ENCODE measurements at regions not wholly inside any gene's neighbourhood (a gene's known extent, or its start where the extent isn't known, plus 50 kb on each side); places are given as distances from the start of the nearest gene placed in this dataset.

- Histone ChIP-seq H3K36me3 (no peaks in the 10 kb centered on the region), H3K4me3 (no peak overlapping the region), H3K27me3 (ENCODE audit: low read depth) (no peaks in the 10 kb centered on the region), H3K9me3 (replicated peaks) (peaks cover 15% of the 10 kb centered on the region), H3K4me1 (no peaks in the 10 kb centered on the region), H3K27ac (replicated peaks) (no peak overlapping the region)
- no peak for DNase-seq
- TF ChIP-seq CTCF (IDR thresholded peaks at IDR 0.05; ENCODE audit: borderline replicate concordance) = no peak
- intact Hi-C loops (cut with micrococcal nuclease) = no loop called here
These were observed 482.2 kb downstream of the SQOR start for GRCh38 chr15:46117071-46117470.

- Histone ChIP-seq H3K9me3 (replicated peaks) (peaks cover 46% of the 10 kb centered on the region), H3K27ac (replicated peaks) (no peak overlapping the region), H3K36me3 (no peaks in the 10 kb centered on the region), H3K27me3 (ENCODE audit: low read depth) (no peaks in the 10 kb centered on the region), H3K4me1 (no peaks in the 10 kb centered on the region), H3K4me3 (no peak overlapping the region)
- DNase-seq = no peak
- intact Hi-C loops (cut with micrococcal nuclease) = no loop called here
- TF ChIP-seq CTCF (IDR thresholded peaks at IDR 0.05; ENCODE audit: borderline replicate concordance) = no peak
These were observed 485.9 kb downstream of the SQOR start for GRCh38 chr15:46120713-46121112.

GRCh38 chr15:46121441-46121840 is 486.6 kb downstream of the SQOR start:
- intact Hi-C loops (cut with micrococcal nuclease) = no loop called here
- Histone ChIP-seq H3K4me1 (no peaks in the 10 kb centered on the region), H3K27ac (replicated peaks) (no peak overlapping the region), H3K4me3 (no peak overlapping the region), H3K36me3 (no peaks in the 10 kb centered on the region), H3K27me3 (ENCODE audit: low read depth) (no peaks in the 10 kb centered on the region), H3K9me3 (replicated peaks) (peaks cover 46% of the 10 kb centered on the region)
- DNase-seq = no peak
- TF ChIP-seq CTCF (IDR thresholded peaks at IDR 0.05; ENCODE audit: borderline replicate concordance) = no peak

GRCh38 chr15:46126581-46126980 is 491.8 kb downstream of the SQOR start:
- Histone ChIP-seq H3K36me3 (no peaks in the 10 kb centered on the region), H3K27me3 (ENCODE audit: low read depth) (no peaks in the 10 kb centered on the region), H3K4me1 (no peaks in the 10 kb centered on the region), H3K9me3 (replicated peaks) (peaks cover 62% of the 10 kb centered on the region), H3K27ac (replicated peaks) (no peak overlapping the region), H3K4me3 (no peak overlapping the region)
- intact Hi-C loops (cut with micrococcal nuclease) = no loop called here
- DNase-seq = no peak
- no peak for TF ChIP-seq CTCF (IDR thresholded peaks at IDR 0.05; ENCODE audit: borderline replicate concordance)

GRCh38 chr15:46127361-46127874 is 492.6 kb downstream of the SQOR start:
- Histone ChIP-seq H3K36me3 (no peaks in the 10 kb centered on the region), H3K9me3 (replicated peaks) (peaks cover 57% of the 10 kb centered on the region), H3K4me3 (no peak overlapping the region), H3K27me3 (ENCODE audit: low read depth) (no peaks in the 10 kb centered on the region), H3K4me1 (no peaks in the 10 kb centered on the region), H3K27ac (replicated peaks) (no peak overlapping the region)
- no peak for TF ChIP-seq CTCF (IDR thresholded peaks at IDR 0.05; ENCODE audit: borderline replicate concordance)
- no peak for DNase-seq
- intact Hi-C loops (cut with micrococcal nuclease) = no loop called here

GRCh38 chr15:46129145-46129544 is 494.3 kb downstream of the SQOR start:
- Histone ChIP-seq H3K36me3 (no peaks in the 10 kb centered on the region), H3K4me1 (no peaks in the 10 kb centered on the region), H3K4me3 (no peak overlapping the region), H3K27ac (replicated peaks) (no peak overlapping the region), H3K9me3 (replicated peaks) (peaks cover 45% of the 10 kb centered on the region), H3K27me3 (ENCODE audit: low read depth) (no peaks in the 10 kb centered on the region)
- intact Hi-C loops (cut with micrococcal nuclease) = no loop called here
- no peak for TF ChIP-seq CTCF (IDR thresholded peaks at IDR 0.05; ENCODE audit: borderline replicate concordance)
- no peak for DNase-seq
